Fibroblast of peridontal ligament (primary cell): ENCODE measurements at regions not wholly inside any gene's neighbourhood (a gene's known extent, or its start where the extent isn't known, plus 50 kb on each side); places are given as distances from the start of the nearest gene placed in this dataset.

Experiments used
- DNase-seq: peaks from one replicate; pipeline ENCODE4 v3.0.0-alpha.2; 2010; ENCODE audit errors: extremely low read depth

DNA sequence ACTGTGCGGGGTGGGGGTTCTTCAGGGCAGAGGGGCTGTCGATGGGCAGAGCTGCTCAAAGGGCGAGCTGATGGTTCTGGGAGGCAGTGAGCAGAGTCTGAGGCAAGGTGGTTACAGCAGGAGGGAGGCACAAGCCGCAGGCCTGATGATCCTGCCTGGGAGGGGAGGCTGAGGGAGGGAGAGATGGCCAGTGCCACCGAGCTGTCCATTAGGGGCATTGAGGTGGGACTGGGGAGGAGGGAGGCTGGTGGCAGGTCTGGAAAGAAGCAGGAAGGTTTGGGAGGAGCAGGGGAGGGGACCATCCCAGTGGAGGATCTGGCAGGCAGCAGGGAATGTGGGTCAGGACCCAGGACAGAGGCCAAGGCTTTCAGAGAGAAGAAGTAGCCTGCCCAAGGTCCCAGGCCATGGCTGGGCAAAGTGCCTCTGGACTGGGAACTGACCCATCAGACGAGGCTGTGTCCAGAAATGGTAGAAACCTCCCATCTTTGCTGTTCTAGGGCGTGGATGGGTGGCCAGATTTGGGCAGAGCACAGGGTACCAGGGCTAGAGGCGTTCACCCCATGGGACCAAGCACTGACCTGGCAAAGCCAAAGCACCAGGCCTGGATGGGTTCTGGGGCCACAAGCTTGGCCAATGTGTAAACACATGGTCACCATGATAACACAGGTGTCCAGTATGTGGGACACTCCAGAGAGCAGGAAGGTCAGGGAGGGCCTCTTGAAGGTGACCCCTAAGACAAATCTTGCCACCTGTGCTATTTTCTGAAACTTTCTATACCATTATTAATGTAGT lies 55.5 kb downstream of the INHBB start:
- no peak for DNase-seq

DNA sequence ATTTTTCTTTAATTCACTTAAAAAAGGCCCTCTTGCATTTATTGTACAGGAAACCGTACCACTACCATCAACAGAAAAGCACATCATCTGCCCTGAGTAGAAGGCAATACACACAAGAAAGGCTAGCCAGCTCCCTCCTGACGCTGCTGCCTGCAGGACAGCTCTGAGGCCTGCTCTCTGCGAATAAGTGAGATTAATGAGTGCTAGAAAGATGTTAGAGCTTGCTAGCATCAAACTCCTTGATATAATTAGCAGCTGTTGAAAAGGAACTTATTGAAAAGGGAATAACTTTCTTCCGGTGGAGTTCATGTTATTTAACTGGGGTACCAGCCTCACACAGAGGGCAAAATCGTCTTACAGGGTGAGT lies 56.1 kb downstream of the INHBB start:
- DNase-seq: no peak

DNA sequence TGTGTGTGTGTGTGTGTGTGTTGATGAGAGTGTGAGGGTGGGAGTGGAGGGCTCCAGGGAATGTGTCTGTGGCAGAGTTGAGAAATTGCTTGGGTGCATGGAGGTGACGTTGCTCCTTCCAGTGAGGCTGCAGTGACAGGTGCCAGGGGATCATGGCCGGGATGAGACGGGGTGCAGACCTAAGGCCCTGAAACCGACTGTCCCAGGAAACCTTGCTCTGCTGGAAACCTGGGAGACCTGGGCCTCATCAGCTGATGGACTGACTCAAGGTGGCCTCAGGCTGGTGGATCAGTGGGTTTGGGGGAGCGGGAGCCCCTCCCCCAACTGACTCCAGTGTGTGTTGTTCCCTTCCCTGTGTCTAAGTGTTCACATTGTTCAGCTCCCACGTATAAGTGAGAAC lies 56.6 kb downstream of the INHBB start:
- DNase-seq: no peak

DNA sequence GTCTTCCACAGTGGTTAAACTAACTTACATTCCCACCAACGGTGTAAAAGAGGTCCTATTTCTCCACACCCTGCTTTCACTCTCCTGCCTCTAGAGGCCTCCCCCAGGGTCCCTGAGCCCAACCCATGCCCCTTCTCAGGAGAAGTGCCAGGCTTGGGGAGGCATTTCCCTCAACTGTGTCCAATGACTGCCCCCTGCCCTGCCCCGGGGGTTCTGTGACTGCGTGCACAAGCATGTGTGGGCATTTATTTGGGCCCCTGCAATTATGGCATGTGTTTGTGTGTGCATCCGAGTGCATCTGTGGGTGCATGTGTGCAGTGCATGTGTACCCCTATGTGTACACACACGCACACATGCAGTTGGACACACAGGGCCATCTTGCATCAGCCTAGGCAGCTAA lies 57.3 kb downstream of the INHBB start:
- no peak for DNase-seq

DNA sequence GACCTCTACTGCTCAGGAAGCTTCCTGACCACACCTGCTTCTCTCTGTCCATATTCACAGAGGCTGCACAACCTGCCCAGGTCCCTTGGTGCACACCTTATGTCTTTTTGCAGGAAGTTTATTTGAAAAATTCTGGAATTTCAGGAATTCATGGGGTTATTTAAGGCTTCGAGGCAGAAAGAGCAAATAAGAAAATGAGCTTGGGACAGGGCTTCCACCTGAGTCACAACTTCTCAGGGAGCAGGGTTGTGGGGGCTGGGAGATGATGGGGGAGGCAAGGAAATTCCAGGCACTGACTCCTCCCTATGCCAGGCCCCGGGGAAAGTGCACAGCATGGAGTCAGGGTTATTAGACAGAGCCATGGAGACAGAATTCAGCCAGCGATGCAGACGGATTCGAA lies 57.7 kb downstream of the INHBB start:
- DNase-seq: no peak

DNA sequence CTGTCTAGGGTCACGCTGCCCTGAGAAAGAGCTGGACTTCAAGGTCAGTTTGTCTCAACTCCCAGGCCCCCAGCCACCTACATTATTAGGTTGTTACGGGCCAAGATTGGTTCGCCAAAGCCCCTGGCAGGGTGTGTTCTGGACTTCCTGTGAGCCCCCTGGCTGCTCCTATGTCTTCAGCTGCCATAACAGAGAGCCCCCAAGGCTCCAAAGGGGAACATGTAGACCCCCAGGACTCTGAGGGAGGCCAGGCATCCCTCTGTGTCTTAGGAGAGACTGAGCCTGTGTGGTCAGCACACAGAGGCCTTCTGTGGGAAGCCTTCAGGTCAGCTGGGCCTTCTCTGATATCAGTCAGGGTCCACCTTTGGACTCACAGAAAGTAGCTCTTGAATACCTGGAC lies 58.3 kb downstream of the INHBB start:
- no peak for DNase-seq

DNA sequence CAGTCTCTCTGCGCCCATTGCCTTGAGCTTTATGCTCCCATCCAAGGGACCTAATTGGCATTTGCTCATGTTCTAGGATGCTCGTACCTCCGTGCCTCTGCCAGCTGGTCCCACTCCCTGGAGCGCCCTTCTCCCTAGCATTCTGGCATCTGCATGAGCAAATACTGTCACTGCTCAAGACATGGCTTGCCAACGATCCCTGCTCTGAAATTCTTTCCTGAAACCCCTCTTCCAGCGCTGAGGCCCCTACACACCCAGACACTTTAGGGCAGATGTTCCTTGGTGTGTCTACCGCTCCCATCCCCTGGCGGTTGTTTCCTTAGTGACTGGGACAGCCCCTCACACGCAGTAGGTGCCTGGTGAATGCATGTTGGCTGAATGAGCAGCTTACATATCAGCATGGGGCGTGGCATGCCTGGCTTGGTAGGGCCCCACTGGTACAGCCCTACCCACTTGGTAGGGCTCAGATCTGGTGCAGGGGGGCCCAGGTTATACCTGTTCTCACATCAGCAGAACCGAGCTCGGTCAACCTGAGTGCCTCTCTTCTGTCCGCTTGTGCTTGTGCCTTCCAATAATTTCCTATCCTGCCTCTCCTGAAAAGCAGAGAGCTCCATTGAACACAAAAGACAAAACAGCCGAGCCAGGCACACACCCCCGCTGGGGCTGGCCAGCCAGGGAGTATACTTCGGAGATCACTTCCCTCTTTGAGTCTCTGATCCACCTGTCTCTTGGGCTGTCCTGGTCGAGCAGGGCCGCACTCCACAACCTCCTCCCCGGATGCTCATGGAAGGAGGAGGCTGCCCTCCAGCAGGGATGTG lies 59.2 kb downstream of the INHBB start:
- DNase-seq: no peak

DNA sequence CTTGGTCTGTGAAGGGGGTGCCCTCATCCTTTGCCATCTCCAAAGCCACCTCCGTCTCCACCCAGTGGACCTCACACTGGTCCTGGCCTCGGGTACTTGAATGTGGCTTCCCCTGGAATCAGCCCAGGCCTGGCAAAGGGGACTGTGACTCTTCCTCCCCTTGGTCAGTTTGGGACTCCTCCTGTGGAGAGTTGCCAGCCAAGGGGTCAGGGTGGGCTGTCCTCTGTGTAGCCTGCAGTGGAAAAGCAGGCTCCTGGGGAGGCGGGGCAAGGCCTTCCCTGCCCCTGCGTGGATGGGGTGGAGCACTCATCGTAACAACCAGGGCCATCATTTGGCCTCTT lies 59.8 kb downstream of the INHBB start:
- DNase-seq: no peak

DNA sequence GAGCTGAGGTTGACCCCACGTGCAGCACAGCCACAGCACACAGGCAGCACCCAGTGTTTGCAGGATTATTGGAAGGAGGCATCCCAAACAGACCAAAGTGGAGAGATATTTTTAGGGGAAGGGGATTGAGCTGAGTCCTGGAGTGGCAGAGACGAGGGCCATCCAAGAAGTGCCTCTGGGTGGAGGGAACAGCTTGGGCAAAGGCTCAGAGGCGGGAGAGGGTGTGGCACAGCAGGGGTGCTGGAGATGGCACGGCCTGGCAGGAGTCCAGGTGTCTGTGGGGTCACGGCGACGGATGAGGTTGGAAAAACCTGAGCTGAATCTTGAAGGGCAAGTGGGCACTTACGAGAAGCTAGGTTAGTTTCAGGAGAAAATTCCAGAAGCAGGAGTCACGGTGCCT lies 60.6 kb downstream of the INHBB start:
- DNase-seq: no peak

DNA sequence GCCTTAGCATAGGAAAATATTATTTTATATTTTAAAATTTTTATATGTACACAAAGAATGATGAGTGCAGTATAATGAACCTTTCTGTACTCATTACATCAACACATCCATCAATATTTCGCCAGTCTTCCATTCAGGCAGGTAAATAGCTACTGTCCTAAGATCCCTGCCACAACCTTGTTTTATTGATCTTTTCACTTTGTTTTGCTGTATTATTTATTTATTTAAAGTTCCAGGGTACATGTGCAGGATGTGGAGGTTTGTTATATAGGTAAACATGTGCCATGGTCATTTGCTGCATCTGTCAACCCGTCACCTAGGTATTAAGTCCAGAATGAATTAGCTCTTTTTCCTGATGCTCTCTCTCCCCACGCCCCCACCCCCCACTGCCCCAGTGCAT lies 64.6 kb downstream of the INHBB start:
- DNase-seq: no peak

DNA sequence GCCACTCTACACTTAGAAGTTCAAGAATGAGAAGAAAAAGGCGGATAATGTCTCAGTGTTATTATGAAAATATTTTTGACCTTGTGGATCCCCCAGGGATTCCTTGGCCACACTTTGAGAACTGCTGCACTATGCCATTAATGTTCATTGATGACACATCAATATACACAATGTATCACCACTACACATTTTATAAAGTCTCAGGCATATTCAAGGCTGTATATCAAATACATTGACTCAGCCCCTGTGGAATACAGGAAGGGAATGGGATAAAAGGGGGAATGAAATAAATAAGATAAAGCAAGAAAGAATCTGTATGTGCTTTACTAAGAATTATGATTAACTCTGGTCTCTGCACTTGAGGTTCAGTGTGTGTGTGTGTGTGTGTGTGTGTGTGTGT lies 69.1 kb downstream of the INHBB start:
- DNase-seq: no peak

DNA sequence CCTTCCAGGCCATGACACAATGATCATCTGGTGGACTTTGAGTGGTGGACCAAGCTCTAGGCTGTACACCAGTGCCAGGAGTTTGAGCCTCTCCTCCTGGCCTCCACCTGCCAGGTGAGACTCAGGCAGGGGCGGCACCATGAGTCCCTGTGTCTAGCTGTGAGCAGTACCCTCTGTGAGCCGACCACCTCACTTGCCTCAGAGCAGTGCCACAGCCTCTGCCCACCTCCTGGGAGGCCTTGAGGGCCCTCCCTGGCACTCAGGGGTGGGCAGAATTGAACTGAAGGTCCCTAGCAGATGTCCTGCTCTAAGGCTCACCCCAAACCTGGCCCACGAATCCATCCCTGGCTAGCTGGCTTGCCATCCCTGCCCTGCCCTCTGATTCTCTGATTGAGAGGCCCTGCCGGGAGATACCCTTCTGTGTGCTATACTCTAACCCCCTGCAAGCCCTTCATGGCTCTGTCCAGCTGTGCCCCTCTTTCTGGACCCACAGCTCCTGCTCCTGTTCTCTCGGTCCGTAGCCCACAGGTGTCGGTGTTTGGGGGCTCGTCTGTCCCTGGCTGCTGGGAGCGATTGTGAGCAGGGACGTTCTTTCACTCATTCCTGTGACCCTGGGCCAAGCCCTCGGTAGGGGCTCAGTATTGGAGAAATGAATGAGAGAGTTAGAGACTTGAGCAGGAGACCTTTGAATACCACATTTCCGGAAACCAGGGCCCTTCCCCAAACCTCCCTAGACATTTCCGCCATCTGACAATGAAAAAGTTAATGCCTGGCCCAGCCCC lies 70.0 kb downstream of the INHBB start:
- DNase-seq: no peak

DNA sequence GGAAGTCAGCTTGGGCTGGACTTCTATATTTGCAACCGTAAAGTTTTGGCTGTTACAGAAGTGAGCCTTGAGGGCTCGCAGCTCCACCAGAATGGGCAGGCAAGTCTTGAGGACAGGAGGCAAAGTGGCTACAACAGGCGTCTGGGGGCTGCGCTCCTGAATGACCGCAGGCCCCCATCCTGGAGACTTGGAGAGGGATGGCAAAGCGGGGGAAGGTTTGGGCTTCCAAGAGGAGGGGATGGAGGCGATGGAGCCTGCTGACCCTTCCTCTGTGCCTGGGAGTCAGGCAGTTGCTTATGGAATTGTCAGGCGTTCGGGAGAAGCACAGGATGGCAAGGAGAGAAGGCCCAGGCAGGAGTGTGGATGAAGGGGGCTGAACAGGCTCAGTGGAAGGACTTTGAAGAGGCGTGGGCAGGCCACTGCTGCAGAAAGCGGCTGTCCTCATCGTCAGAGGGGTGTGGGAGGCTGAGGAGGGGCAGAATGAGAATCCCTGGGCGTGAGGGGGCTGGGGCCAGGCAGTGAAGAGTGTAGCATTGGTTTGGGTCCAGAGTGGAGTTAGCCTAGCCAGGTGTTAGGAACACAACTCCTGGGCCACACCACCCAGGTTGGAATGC lies 72.3 kb downstream of the INHBB start:
- DNase-seq: no peak

DNA sequence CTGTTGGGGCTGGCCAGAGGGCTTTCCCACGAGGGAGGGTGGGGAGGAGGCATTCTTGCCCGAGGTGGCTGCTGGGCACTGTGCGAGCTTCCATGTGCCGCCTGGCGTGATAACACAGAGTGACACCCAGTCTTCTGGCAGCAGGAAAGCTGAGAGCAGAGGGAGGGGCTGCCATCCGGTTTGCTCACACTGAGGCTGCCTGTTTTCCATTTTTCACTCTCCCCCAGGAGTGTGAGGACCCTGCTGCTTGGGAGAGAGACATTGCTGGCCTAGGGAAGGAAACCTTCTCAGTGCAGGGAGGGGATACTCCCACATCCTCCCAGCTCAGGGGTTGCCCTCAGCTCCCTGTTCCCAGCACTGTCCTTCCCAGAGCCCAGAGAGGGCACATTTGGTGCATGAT lies 73.1 kb downstream of the INHBB start:
- DNase-seq: no peak

DNA sequence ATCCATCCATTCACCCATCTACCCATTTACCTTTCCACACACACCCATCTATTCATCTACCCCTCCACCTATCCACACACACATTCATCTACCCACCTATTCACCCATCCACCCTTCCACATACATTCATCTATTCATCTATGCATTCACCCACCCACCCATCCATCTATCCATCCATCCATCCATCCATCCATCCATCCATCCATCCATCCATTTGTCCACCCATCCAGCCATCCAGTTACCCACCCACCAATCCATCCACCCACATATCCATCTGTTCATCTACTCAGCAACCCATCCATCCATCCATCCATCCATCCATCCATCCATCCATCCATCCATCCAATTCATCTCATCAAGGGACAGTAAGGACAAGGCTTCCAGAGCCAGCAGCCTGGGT lies 74.0 kb downstream of the INHBB start:
- DNase-seq: no peak

DNA sequence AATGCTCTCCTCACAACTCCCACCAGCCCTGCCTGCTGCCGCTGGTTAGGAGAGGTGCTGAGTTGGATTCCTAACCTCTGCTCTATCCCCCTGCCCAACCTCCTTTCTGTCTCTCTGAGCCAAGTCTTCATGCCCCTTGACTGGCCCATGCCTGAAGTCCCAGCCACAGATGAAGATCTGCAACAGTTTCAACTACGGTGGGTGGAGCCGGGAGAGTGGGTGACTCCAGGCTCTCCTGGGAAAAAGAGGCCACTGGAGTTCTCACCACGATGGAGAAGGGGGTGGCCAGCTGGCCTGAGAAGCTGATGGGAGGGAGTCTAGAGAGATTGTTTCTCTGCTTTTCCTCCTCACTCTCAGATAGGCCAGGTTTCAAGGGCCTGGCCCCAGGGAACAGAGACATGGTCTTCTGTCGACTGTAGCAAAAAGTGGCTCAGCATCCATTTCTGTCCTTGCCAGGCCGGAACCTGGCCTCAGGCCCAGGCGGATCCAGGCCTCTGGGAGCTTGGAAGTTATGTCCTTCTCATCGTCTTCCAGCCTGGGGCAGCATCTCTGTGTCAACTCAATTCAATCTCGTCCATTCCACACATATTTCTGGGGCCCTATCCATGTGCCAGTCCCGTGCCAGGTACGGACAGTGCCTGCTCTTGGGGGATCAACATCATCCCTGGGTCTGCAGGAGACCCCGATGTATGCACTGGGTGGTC lies 75.3 kb downstream of the INHBB start:
- DNase-seq: no peak

DNA sequence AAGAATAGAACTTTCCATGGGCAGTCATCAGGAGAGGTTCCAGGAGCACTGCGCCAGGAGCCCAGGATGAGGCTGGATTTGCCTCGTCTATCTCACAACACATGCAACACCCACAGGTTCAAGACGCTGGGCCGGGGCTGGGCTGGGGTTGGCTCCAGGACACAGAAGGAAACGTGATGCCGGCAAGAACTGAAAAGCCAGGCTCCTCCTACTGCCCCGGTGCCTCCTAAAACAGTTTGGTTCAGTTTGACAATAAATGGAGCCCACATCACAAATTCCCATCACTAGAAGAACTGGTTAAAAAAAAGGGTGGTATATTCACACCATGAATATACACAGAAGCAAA lies 75.9 kb downstream of the INHBB start:
- no peak for DNase-seq

DNA sequence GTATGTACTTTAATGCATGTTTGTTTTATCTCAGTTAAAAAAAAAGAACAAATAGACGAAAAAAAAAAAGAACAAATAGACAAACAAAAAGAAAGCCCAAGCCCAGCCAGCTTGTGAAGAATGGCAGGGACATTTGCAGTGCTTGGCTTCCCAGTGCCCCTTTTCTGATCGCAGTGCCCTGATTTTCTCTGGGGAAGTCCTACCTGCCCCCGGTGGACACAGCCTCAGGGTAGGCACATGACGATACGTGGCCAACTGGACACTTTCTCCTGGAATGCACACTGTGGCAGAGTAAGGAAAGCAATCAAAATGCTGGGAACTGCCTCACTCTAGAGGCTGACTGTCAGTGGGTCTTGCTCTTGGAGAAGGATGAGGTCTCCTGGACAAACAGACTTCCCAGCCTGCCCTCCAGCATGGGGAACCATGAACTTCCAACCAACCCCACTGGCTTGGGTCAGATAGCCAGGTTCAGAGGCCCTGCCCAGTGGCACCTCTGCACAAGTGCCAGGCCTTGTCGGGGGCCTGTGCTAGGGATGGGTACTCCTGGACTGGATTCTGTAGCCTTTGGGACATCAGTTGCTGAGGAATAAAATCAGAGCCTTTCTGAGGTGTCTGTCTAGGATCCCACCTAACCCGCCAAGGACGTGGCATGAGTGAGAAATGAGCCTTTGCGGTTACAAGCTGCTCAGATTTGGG lies 76.7 kb downstream of the INHBB start:
- DNase-seq: no peak

DNA sequence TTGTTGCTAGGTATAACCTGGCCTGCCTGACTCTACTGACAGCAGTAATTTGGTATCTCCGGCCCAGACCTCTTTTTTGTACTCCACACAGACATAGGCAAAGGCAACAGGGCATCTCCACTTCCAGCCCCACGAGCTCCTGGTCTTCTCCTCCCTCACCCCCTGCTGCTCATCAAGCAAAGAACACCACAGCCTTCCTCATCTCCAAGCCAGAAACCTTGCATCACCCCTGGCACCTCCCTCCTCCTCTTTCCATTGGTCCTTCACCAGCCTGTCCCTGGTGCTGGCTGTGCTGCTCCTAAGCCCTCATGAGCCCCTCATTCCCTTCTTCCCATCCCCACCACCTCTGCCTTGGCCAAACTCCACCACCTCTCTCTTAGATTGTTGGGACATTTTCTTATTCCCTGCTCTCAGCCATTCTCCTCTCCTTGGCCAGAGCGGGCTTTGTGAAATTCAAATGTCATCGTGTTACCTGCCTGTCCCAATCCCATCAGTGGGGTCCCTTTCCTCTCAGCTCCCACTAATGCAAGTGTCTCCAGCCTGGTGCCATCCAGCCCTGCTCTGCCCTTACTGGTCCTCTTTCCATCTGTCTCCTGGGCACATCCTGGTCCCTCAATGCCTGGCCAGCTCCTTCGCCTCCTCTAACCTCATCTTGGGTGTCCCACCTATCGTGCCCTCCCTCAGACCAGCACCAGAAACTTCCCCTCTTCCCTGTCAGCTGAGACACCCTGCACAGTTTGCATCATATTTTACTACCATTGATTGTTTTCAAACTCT lies 77.4 kb downstream of the INHBB start:
- no peak for DNase-seq

DNA sequence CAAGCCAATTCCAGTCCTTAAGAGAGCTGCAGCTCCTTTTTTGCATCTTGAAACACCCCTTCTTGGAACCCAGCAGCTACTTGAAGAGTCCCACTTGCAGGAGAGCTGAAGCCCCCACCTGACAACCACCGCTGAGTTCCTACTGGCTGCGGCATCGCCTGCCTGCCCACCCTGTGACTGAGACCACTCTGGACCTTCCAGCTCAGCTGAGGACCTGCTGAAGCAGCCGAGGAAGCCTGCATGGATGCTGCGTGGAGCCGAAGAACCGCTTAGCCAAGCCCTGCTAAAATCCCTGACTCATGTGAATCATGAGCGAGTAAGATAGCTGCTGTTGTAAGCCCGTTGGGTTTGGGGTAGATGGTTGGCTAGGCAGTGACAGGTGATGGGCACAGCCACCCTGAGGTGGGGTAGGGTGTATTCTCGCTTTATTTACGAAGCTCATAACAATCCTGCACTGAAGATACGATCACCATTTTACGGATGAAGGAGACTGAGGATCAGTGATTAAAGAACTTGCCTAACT lies 78.4 kb downstream of the INHBB start:
- no peak for DNase-seq
